Hepatocyte (in vitro differentiated cells): ENCODE measurements at regions not wholly inside any gene's neighbourhood (a gene's known extent, or its start where the extent isn't known, plus 50 kb on each side); places are given as distances from the start of the nearest gene placed in this dataset.

Source experiments
- EZH2phosphoT487 ChIP-seq: fragments of 200-600 bp; sonication (generic); IDR thresholded peaks from one replicate; pipeline ENCODE4 v1.6.1; 2018; ENCODE audit warnings: antibody characterized with exemption, mild to moderate bottlenecking, low read depth, moderate library complexity; ENCODE audit not compliant: unreplicated experiment, severe bottlenecking
- TF ChIP-seq, protein P1 (sequence below): fragments of 200-600 bp; sonication (generic); IDR thresholded peaks from 2 replicates; pipeline ENCODE4 v1.5.1; 2016; ENCODE audit warnings: antibody characterized with exemption, mild to moderate bottlenecking; ENCODE audit not compliant: poor library complexity

- TF ChIP-seq, protein P1, sequence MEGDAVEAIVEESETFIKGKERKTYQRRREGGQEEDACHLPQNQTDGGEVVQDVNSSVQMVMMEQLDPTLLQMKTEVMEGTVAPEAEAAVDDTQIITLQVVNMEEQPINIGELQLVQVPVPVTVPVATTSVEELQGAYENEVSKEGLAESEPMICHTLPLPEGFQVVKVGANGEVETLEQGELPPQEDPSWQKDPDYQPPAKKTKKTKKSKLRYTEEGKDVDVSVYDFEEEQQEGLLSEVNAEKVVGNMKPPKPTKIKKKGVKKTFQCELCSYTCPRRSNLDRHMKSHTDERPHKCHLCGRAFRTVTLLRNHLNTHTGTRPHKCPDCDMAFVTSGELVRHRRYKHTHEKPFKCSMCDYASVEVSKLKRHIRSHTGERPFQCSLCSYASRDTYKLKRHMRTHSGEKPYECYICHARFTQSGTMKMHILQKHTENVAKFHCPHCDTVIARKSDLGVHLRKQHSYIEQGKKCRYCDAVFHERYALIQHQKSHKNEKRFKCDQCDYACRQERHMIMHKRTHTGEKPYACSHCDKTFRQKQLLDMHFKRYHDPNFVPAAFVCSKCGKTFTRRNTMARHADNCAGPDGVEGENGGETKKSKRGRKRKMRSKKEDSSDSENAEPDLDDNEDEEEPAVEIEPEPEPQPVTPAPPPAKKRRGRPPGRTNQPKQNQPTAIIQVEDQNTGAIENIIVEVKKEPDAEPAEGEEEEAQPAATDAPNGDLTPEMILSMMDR, result no peak
- TF ChIP-seq EZH2phosphoT487, result no peak
These were observed 178.0 kb downstream of the JCAD start for GRCh38 chr10:29881336-29881771.
